ENCODE measurements at regions not wholly inside any gene's neighbourhood (a gene's known extent, or its start where the extent isn't known, plus 50 kb on each side); places are given as distances from the start of the nearest gene placed in this dataset.

DNA sequence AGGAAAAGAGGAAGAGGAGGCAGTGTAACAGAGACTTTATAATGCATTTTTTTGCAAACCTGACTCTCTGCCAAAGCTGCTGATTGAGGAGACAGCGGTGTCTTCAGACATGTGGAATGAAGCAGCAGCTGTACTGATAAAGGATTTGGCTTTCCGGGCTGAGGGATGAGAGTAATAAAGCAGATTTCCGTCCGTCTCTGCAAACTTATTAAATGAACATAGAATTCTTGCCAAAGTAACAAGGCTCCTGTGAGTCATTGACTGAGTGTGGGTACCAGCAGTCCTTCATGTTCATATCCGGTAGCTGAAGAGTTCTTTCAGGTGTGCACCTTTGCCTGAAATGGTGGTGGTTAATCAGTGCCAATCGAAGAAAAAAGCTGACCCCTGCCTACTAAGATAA, 112.6 kb downstream of the LIG4 start:
- ChIA-PET RAD21 (ENCODE audit: low non-redundant PET in 1 of 2, low total read pairs in 2 of 2, uncharacterized antibody in 2 of 2, unreplicated experiment in 2 of 2) (no interaction called here), CTCF (no interaction called here), POLR2A (no interaction called here)
- ATAC-seq: no peak
- Histone ChIP-seq H2AFZ (ENCODE audit: low read depth, low read length, poor library complexity, severe bottlenecking) (no peak overlapping the region), H3K79me2 (ENCODE audit: insufficient read depth, low read length) (no peaks in the 10 kb centered on the region), H3K9ac (ENCODE audit: low read length) (no peak overlapping the region), H3K27ac (ENCODE audit: low read depth, low read length) (no peak overlapping the region), H4K20me1 (ENCODE audit: insufficient read depth) (no peaks in the 10 kb centered on the region), H3K9me2 (ENCODE audit: insufficient read depth) (no peaks in the 10 kb centered on the region), H3K27me3 (ENCODE audit: insufficient read depth, low read length) (no peaks in the 10 kb centered on the region), H3K9me3 (ENCODE audit: control insufficient read depth in 1 of 2, insufficient read depth in 1 of 2, low read depth in 1 of 2, low read length in 2 of 2) (0 out of 4 replicates have a peak, but pooled peaks cover 0 to 5% of the 10 kb centered on the region in 2 experiments), H3K36me3 (ENCODE audit: control insufficient read depth in 1 of 2, insufficient read depth in 2 of 2, low read length in 2 of 2) (no peaks in the 10 kb centered on the region), H3K4me2 (ENCODE audit: low read length) (no peak overlapping the region), H3K4me1 (ENCODE audit: control insufficient read depth in 1 of 2, insufficient read depth in 2 of 2, low read length in 2 of 2) (no peaks in the 10 kb centered on the region), H3K4me3 (replicated peaks in 1 of 2; ENCODE audit: low read depth in 1 of 2, low read length in 2 of 2) (no peak overlapping the region)
- intact Hi-C loops (cut with micrococcal nuclease): no loop called here
- no peak for DNase-seq (ENCODE audit: low read depth, low spot score)
- no TSS peak for BruUV-seq (replicated peaks)
- no peak for TF ChIP-seq ATF3 (IDR thresholded peaks at IDR 0.05)
- TF ChIP-seq FOSL1 (IDR thresholded peaks at IDR 0.05; ENCODE audit: low read depth): no peak
- no peak for TF ChIP-seq CEBPB (IDR thresholded peaks at IDR 0.05; ENCODE audit: low read depth)
- TF ChIP-seq, protein P1, sequence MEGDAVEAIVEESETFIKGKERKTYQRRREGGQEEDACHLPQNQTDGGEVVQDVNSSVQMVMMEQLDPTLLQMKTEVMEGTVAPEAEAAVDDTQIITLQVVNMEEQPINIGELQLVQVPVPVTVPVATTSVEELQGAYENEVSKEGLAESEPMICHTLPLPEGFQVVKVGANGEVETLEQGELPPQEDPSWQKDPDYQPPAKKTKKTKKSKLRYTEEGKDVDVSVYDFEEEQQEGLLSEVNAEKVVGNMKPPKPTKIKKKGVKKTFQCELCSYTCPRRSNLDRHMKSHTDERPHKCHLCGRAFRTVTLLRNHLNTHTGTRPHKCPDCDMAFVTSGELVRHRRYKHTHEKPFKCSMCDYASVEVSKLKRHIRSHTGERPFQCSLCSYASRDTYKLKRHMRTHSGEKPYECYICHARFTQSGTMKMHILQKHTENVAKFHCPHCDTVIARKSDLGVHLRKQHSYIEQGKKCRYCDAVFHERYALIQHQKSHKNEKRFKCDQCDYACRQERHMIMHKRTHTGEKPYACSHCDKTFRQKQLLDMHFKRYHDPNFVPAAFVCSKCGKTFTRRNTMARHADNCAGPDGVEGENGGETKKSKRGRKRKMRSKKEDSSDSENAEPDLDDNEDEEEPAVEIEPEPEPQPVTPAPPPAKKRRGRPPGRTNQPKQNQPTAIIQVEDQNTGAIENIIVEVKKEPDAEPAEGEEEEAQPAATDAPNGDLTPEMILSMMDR (IDR thresholded peaks at IDR 0.05 in 2 of 3, conservative IDR thresholded peaks at IDR 0.05 in 1 of 3; ENCODE audit: borderline replicate concordance in 1 of 3, insufficient read depth in 1 of 3, low read depth in 2 of 3, low read length in 2 of 3): no peak

DNA sequence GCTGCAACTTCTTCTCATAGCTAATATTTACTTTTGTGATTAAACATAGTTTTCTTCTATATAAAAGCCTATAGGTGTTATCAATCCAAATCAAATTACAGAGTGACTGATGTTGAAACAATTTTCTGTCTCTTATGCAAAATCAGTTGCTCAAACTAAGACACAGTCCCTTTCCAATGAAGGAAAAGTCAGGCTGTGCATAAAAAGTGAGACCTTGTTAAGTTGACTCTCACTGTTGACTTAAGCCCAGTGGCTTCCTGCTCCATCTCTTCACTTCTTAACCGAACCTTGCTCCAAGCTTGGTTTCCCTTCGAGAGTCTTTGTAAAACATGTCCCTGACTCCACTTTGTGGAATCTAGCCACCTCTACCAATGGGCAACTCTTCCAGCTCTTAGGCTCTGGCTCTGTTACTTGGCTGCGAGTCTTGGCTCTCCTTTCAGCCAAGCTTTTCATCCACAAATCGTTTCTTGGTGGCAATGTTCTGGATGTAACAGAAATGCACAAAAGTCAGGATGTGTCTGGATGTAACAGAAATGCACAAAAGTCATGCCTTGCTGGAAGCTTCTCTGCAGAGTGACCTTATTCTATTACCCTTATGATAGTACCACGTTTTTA, 118.9 kb downstream of the LIG4 start:
- Histone ChIP-seq H3K4me3 (replicated peaks in 1 of 2; ENCODE audit: low read depth in 1 of 2, low read length in 2 of 2) (no peak overlapping the region), H3K9me2 (ENCODE audit: insufficient read depth) (no peaks in the 10 kb centered on the region), H3K4me2 (ENCODE audit: low read length) (no peak overlapping the region), H3K79me2 (ENCODE audit: insufficient read depth, low read length) (no peaks in the 10 kb centered on the region), H3K27me3 (ENCODE audit: insufficient read depth, low read length) (no peaks in the 10 kb centered on the region), H3K9ac (ENCODE audit: low read length) (no peak overlapping the region), H3K9me3 (ENCODE audit: control insufficient read depth in 1 of 2, insufficient read depth in 1 of 2, low read depth in 1 of 2, low read length in 2 of 2) (0 out of 4 replicates have a peak, but pooled peaks cover 0 to 5% of the 10 kb centered on the region in 2 experiments), H4K20me1 (ENCODE audit: insufficient read depth) (no peaks in the 10 kb centered on the region), H3K4me1 (ENCODE audit: control insufficient read depth in 1 of 2, insufficient read depth in 2 of 2, low read length in 2 of 2) (no peaks in the 10 kb centered on the region), H3K36me3 (ENCODE audit: control insufficient read depth in 1 of 2, insufficient read depth in 2 of 2, low read length in 2 of 2) (no peaks in the 10 kb centered on the region), H2AFZ (ENCODE audit: low read depth, low read length, poor library complexity, severe bottlenecking) (no peak overlapping the region), H3K27ac (ENCODE audit: low read depth, low read length) (no peak overlapping the region)
- POLR2A ChIA-PET: no interaction called here
- no peak for DNase-seq (ENCODE audit: low read depth, low spot score)
- no TSS peak for BruUV-seq (replicated peaks)
- RAD21 ChIA-PET (ENCODE audit: low non-redundant PET in 1 of 2, low total read pairs in 2 of 2, uncharacterized antibody in 2 of 2, unreplicated experiment in 2 of 2): no interaction called here
- intact Hi-C loops (cut with micrococcal nuclease): no loop called here
- CTCF ChIA-PET: no interaction called here
- no peak for ATAC-seq
- TF ChIP-seq ZNF274 (IDR thresholded peaks at IDR 0.05; ENCODE audit: low read depth, low read length) (no peak), EZH2phosphoT487 (IDR thresholded peaks at IDR 0.05; ENCODE audit: borderline replicate concordance) (no peak), EGR1 (IDR thresholded peaks at IDR 0.05; ENCODE audit: low read depth) (no peak), REST (IDR thresholded peaks at IDR 0.05; ENCODE audit: low read depth) (no peak), ELF1 (IDR thresholded peaks at IDR 0.05; ENCODE audit: borderline replicate concordance, low read depth) (no peak), ZFX (IDR thresholded peaks at IDR 0.05) (no peak), RAD21 (IDR thresholded peaks at IDR 0.05; ENCODE audit: low read depth) (no peak), TCF7L2 (IDR thresholded peaks at IDR 0.05; ENCODE audit: borderline replicate concordance, extremely low read depth, insufficient read depth, insufficient read length) (no peak), SIN3A (IDR thresholded peaks at IDR 0.05; ENCODE audit: low read depth) (no peak), FOSL1 (IDR thresholded peaks at IDR 0.05; ENCODE audit: low read depth) (no peak), EZH2 (IDR thresholded peaks at IDR 0.05) (no peak), ATF3 (IDR thresholded peaks at IDR 0.05) (no peak)
